OCI-LY7 (cell line): ENCODE measurements at regions not wholly inside any gene's neighbourhood (a gene's known extent, or its start where the extent isn't known, plus 50 kb on each side); places are given as distances from the start of the nearest gene placed in this dataset.

Experiments
- BruUV-seq: library from RNA; stranded (reverse); fragments of 400-500 nt; replicated peaks from 2 replicates; lab custom pipeline; 2021; lab: Mats Ljungman, UMichigan
- CTCF ChIA-PET: fragments of 300-600 bp; sonication (Branson Sonifier 250); formaldehyde crosslinking; loops from one replicate; lab custom pipeline; 2022; ENCODE audit warnings: antibody characterized with exemption; ENCODE audit not compliant: unreplicated experiment; lab: Charles Lee
- POLR2A ChIA-PET: fragments of 300-600 bp; sonication (Branson Sonifier 250); formaldehyde crosslinking; loops from one replicate; lab custom pipeline; 2022; ENCODE audit warnings: antibody characterized with exemption; lab: Charles Lee
- DNase-seq: peaks from one replicate; pipeline ENCODE4 v3.0.0-alpha.2; 2015; ENCODE audit warnings: low spot score
- H2AFZ ChIP-seq: fragments of 200-600 bp; sonication (generic), shearing (Covaris generic); 2 replicates; pipeline ENCODE4 v1.6.1; 2014; ENCODE audit warnings: mild to moderate bottlenecking, antibody characterized with exemption, low read length, moderate library complexity
- H3K27ac ChIP-seq: fragments of 200-600 bp; sonication (generic); 2 replicates; pipeline ENCODE4 v1.5.1; 2014; ENCODE audit warnings: mixed run types, low read depth, mild to moderate bottlenecking, moderate library complexity, low read length, inconsistent platforms; ENCODE audit not compliant: poor library complexity, severe bottlenecking
- H3K36me3 ChIP-seq: fragments of 200-600 bp; sonication (generic); 2 replicates; pipeline ENCODE4 v1.6.1; 2014; ENCODE audit warnings: mild to moderate bottlenecking, antibody characterized with exemption, low read length, moderate library complexity, mixed read lengths; ENCODE audit not compliant: insufficient read depth
- H3K4me1 ChIP-seq: fragments of 200-600 bp; sonication (generic); 2 replicates; pipeline ENCODE4 v1.5.1; 2014; ENCODE audit warnings: mild to moderate bottlenecking, low read length; ENCODE audit not compliant: insufficient read depth, poor library complexity, severe bottlenecking
- H3K4me2 ChIP-seq: fragments of 200-600 bp; sonication (generic); 2 replicates; pipeline ENCODE4 v1.6.1; 2014; ENCODE audit warnings: mild to moderate bottlenecking, low read length
- H3K4me3 ChIP-seq: fragments of 200-600 bp; sonication (generic); 2 replicates; pipeline ENCODE4 v1.5.1; 2014; ENCODE audit warnings: mild to moderate bottlenecking, low read depth, low read length; ENCODE audit not compliant: poor library complexity, severe bottlenecking
- H3K79me2 ChIP-seq: fragments of 200-600 bp; sonication (generic); 2 replicates; pipeline ENCODE4 v1.6.1; 2016; ENCODE audit warnings: low read depth, mild to moderate bottlenecking, low read length, moderate library complexity, mixed read lengths; ENCODE audit not compliant: insufficient read depth
- H3K9me2 ChIP-seq: fragments of 200-600 bp; sonication (generic); 2 replicates; pipeline ENCODE4 v1.6.1; 2016; ENCODE audit warnings: mild to moderate bottlenecking, low read length, mixed read lengths; ENCODE audit not compliant: insufficient read depth
- H3K9me3 ChIP-seq: fragments of 200-600 bp; sonication (generic); 2 replicates; pipeline ENCODE4 v1.6.1; 2014; ENCODE audit warnings: mild to moderate bottlenecking, mixed run types, low read length, mixed read lengths
- H4K20me1 ChIP-seq: fragments of 200-600 bp; sonication (generic); 2 replicates; pipeline ENCODE4 v1.6.1; 2014; ENCODE audit warnings: mild to moderate bottlenecking, antibody characterized with exemption, low read length, moderate library complexity, mixed read lengths; ENCODE audit not compliant: insufficient read depth
- CTCF ChIP-seq: fragments of 200-600 bp; sonication (generic); conservative IDR thresholded peaks from 2 replicates; pipeline ENCODE4 v1.5.1; 2014; ENCODE audit warnings: mild to moderate bottlenecking, antibody characterized with exemption, low read length, moderate library complexity, mixed read lengths
- EZH2phosphoT487 ChIP-seq: fragments of 200-600 bp; sonication (generic); IDR thresholded peaks from 2 replicates; pipeline ENCODE4 v1.6.1; 2018; ENCODE audit warnings: low read depth, borderline replicate concordance, mild to moderate bottlenecking, mixed run types, antibody characterized with exemption, low read length, moderate library complexity, mixed read lengths
- intact Hi-C: fragments of 100-400 bp; cut with micrococcal nuclease; formaldehyde crosslinking; loops from one replicate; pipeline ENCODE4 v1.10.0; 2022; ENCODE audit not compliant: unreplicated experiment

GRCh38 chrX:151830911-151831310 lies 81.8 kb upstream of the MAGEA4 start:
- Histone ChIP-seq H3K9me2 (no peaks in the 10 kb centered on the region), H3K79me2 (no peaks in the 10 kb centered on the region), H4K20me1 (no peaks in the 10 kb centered on the region), H3K4me2 (no peak overlapping the region), H3K4me1 (no peaks in the 10 kb centered on the region), H3K4me3 (no peak overlapping the region), H3K9me3 (no peaks in the 10 kb centered on the region), H3K36me3 (no peaks in the 10 kb centered on the region), H3K27ac (no peak overlapping the region), H2AFZ (no peak overlapping the region)
- CTCF ChIA-PET: no interaction called here
- DNase-seq: no peak
- no TSS peak for BruUV-seq
- intact Hi-C loops: no loop called here
- POLR2A ChIA-PET: no interaction called here
- no peak for TF ChIP-seq CTCF

GRCh38 chrX:151852294-151852693 lies 60.4 kb upstream of the MAGEA4 start:
- H3K9me2 ChIP-seq: no peaks in the 10 kb centered on the region
- H3K4me3 ChIP-seq: no peak overlapping the region
- no peaks in the 10 kb centered on the region for H3K79me2 ChIP-seq
- H3K9me3 ChIP-seq: no peaks in the 10 kb centered on the region
- H2AFZ ChIP-seq: no peak overlapping the region
- intact Hi-C loops: no loop called here
- ChIA-PET POLR2A (no interaction called here), CTCF (no interaction called here)
- H3K27ac ChIP-seq: no peak overlapping the region
- no peak for DNase-seq
- H3K4me1 ChIP-seq: no peaks in the 10 kb centered on the region
- no peaks in the 10 kb centered on the region for H4K20me1 ChIP-seq
- no peak for TF ChIP-seq CTCF
- TF ChIP-seq EZH2phosphoT487: no peak
- no peaks in the 10 kb centered on the region for H3K36me3 ChIP-seq
- no TSS peak for BruUV-seq
- no peak overlapping the region for H3K4me2 ChIP-seq

GRCh38 chrX:151854726-151855495 lies 57.8 kb upstream of the MAGEA4 start:
- POLR2A ChIA-PET: no interaction called here
- Histone ChIP-seq H3K36me3 (no peaks in the 10 kb centered on the region), H3K9me2 (no peaks in the 10 kb centered on the region), H3K4me1 (no peaks in the 10 kb centered on the region), H4K20me1 (no peaks in the 10 kb centered on the region), H3K79me2 (no peaks in the 10 kb centered on the region), H3K9me3 (no peaks in the 10 kb centered on the region), H3K27ac (no peak overlapping the region), H2AFZ (no peak overlapping the region), H3K4me2 (no peak overlapping the region), H3K4me3 (no peak overlapping the region)
- intact Hi-C loops: no loop called here
- CTCF ChIA-PET: no interaction called here
- DNase-seq: no peak
- BruUV-seq: no TSS peak
- TF ChIP-seq CTCF (no peak), EZH2phosphoT487 (no peak)
